SK-N-SH (cell line): ENCODE measurements at regions not wholly inside any gene's neighbourhood (a gene's known extent, or its start where the extent isn't known, plus 50 kb on each side); places are given as distances from the start of the nearest gene placed in this dataset.

Source experiments
- CHD2 ChIP-seq: fragments of 150-350 bp; IDR thresholded peaks from 2 replicates; pipeline ENCODE4 v1.6.1; 2018; ENCODE audit warnings: low read length; ENCODE audit not compliant: partially characterized antibody
- EP300 ChIP-seq, 2 experiments: IDR thresholded peaks; 2 replicates each; pipeline versions ENCODE4 v1.4.0 to v1.6.1; 2012; ENCODE audit warnings: borderline replicate concordance in 1 of 2, low read depth in 1 of 2, low read length in 1 of 2
- EZH2phosphoT487 ChIP-seq: fragments of 200-600 bp; sonication (generic); IDR thresholded peaks from 2 replicates; pipeline ENCODE4 v1.6.1; 2017; ENCODE audit warnings: low read depth, mixed run types, mild to moderate bottlenecking, antibody characterized with exemption, moderate library complexity, borderline replicate concordance
- JUND ChIP-seq: IDR thresholded peaks from 2 replicates; pipeline ENCODE4 v1.4.0; 2012
- RAD21 ChIP-seq: IDR thresholded peaks from 2 replicates; pipeline ENCODE4 v1.6.1; 2012; ENCODE audit warnings: mild to moderate bottlenecking, low read length
- TAF1 ChIP-seq: IDR thresholded peaks from 2 replicates; pipeline ENCODE4 v1.6.1; 2012; ENCODE audit warnings: low read depth, mild to moderate bottlenecking, low read length, moderate library complexity, borderline replicate concordance
- TF ChIP-seq, protein P1 (sequence below): fragments of 200-600 bp; sonication (generic); IDR thresholded peaks from 2 replicates; pipeline ENCODE4 v1.6.1; 2017; ENCODE audit warnings: antibody characterized with exemption, mild to moderate bottlenecking, moderate library complexity
- TF ChIP-seq, protein P2 (sequence below): IDR thresholded peaks from 2 replicates; pipeline ENCODE4 v1.4.0; 2012; ENCODE audit warnings: low read depth, borderline replicate concordance

DNA sequence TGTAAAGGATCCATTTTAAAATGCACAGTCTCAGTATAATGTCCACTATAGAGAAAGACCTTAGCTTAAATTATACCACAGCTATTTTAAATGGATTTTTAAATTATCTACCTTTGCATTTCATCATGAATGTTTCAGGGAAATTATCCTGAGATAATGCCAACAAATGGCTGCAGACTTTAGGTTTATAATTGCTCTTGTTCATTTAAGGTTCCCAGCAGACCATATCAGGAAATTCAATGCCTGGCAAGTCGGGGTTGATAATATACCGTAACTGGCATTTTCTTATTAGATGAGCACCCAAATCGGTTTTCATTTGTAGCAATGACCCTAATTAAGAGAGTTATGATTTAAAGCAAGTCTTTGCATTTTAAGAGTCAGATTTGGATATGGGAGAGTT is 227.1 kb upstream of the ARRDC4 start:
- TF ChIP-seq, protein P1, sequence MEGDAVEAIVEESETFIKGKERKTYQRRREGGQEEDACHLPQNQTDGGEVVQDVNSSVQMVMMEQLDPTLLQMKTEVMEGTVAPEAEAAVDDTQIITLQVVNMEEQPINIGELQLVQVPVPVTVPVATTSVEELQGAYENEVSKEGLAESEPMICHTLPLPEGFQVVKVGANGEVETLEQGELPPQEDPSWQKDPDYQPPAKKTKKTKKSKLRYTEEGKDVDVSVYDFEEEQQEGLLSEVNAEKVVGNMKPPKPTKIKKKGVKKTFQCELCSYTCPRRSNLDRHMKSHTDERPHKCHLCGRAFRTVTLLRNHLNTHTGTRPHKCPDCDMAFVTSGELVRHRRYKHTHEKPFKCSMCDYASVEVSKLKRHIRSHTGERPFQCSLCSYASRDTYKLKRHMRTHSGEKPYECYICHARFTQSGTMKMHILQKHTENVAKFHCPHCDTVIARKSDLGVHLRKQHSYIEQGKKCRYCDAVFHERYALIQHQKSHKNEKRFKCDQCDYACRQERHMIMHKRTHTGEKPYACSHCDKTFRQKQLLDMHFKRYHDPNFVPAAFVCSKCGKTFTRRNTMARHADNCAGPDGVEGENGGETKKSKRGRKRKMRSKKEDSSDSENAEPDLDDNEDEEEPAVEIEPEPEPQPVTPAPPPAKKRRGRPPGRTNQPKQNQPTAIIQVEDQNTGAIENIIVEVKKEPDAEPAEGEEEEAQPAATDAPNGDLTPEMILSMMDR: no peak
- TF ChIP-seq RAD21 (no peak), TAF1 (no peak), CHD2 (no peak), JUND (no peak), EP300 (IDR thresholded peaks at IDR 0.05; ENCODE audit: borderline replicate concordance in 1 of 2, low read depth in 1 of 2, low read length in 1 of 2) (no peak), EZH2phosphoT487 (no peak)
- TF ChIP-seq, protein P2, sequence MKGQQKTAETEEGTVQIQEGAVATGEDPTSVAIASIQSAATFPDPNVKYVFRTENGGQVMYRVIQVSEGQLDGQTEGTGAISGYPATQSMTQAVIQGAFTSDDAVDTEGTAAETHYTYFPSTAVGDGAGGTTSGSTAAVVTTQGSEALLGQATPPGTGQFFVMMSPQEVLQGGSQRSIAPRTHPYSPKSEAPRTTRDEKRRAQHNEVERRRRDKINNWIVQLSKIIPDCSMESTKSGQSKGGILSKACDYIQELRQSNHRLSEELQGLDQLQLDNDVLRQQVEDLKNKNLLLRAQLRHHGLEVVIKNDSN: no peak
